H9 (cell line): ENCODE measurements at regions not wholly inside any gene's neighbourhood (a gene's known extent, or its start where the extent isn't known, plus 50 kb on each side); places are given as distances from the start of the nearest gene placed in this dataset.

Experiments used
- DNase-seq: peaks from one replicate; pipeline ENCODE4 v3.0.0-alpha.2; 2017
- H2AFZ ChIP-seq: one replicate; pipeline ENCODE4 v1.6.1; 2013; ENCODE audit warnings: mild to moderate bottlenecking, low read length, control low read depth, moderate library complexity
- H2AK5ac ChIP-seq: 2 replicates; pipeline ENCODE4 v1.6.1; 2013; ENCODE audit warnings: low read length, control low read depth, mixed read lengths; ENCODE audit not compliant: insufficient read length
- H2BK120ac ChIP-seq: one replicate; pipeline ENCODE4 v1.6.1; 2013; ENCODE audit warnings: low read depth, mild to moderate bottlenecking, low read length, control low read depth, inconsistent platforms; ENCODE audit not compliant: poor library complexity, severe bottlenecking
- H2BK12ac ChIP-seq: 2 replicates; pipeline ENCODE4 v1.6.1; 2013; ENCODE audit warnings: low read length, control low read depth, mixed read lengths, low read depth; ENCODE audit not compliant: insufficient read length
- H2BK15ac ChIP-seq: 2 replicates; pipeline ENCODE4 v1.6.1; 2013; ENCODE audit warnings: low read depth, low read length, control low read depth
- H2BK20ac ChIP-seq: one replicate; pipeline ENCODE4 v1.6.1; 2013; ENCODE audit warnings: low read depth, mild to moderate bottlenecking, low read length, control low read depth, inconsistent platforms; ENCODE audit not compliant: poor library complexity, severe bottlenecking
- H2BK5ac ChIP-seq: 2 replicates; pipeline ENCODE4 v1.6.1; 2013; ENCODE audit warnings: low read length, control low read depth, mixed read lengths; ENCODE audit not compliant: insufficient read length
- H3K14ac ChIP-seq: 2 replicates; pipeline ENCODE4 v1.6.1; 2013; ENCODE audit warnings: low read length, control low read depth; ENCODE audit not compliant: insufficient read depth
- H3K18ac ChIP-seq: 2 replicates; pipeline ENCODE4 v1.6.1; 2013; ENCODE audit warnings: low read depth, mild to moderate bottlenecking, mixed read lengths, low read length, control low read depth; ENCODE audit not compliant: insufficient read length
- H3K23ac ChIP-seq: 2 replicates; pipeline ENCODE4 v1.6.1; 2013; ENCODE audit warnings: low read length, control low read depth, mixed read lengths, low read depth; ENCODE audit not compliant: insufficient read length
- H3K23me2 ChIP-seq: 2 replicates; pipeline ENCODE4 v1.6.1; 2013; ENCODE audit warnings: low read depth, mild to moderate bottlenecking, mixed read lengths, low read length, control low read depth; ENCODE audit not compliant: insufficient read length, poor library complexity, severe bottlenecking
- H3K27ac ChIP-seq: 2 replicates; pipeline ENCODE4 v1.5.1; 2013; ENCODE audit warnings: low read length, control low read depth, mixed read lengths, low read depth; ENCODE audit not compliant: insufficient read length
- H3K27me3 ChIP-seq: 2 replicates; pipeline ENCODE4 v1.6.1; 2013; ENCODE audit warnings: low read length, control low read depth, inconsistent platforms; ENCODE audit not compliant: insufficient read depth
- H3K4ac ChIP-seq: 2 replicates; pipeline ENCODE4 v1.6.1; 2013; ENCODE audit warnings: low read depth, mild to moderate bottlenecking, control low read depth, inconsistent platforms, low read length, moderate library complexity
- H3K4me1 ChIP-seq: 2 replicates; pipeline ENCODE4 v1.6.1; 2013; ENCODE audit warnings: low read length, control low read depth, inconsistent platforms; ENCODE audit not compliant: insufficient read depth
- H3K4me2 ChIP-seq: 2 replicates; pipeline ENCODE4 v1.6.1; 2013; ENCODE audit warnings: low read length, control low read depth, mixed read lengths; ENCODE audit not compliant: insufficient read length, insufficient read depth
- H3K56ac ChIP-seq: 2 replicates; pipeline ENCODE4 v1.6.1; 2013; ENCODE audit warnings: low read depth, mild to moderate bottlenecking, mixed read lengths, low read length, control low read depth; ENCODE audit not compliant: insufficient read length
- H3K79me1 ChIP-seq: 2 replicates; pipeline ENCODE4 v1.6.1; 2013; ENCODE audit warnings: low read depth, mild to moderate bottlenecking, moderate library complexity, low read length, control low read depth, inconsistent platforms; ENCODE audit not compliant: insufficient read depth, poor library complexity, severe bottlenecking
- H3K79me2 ChIP-seq: 2 replicates; pipeline ENCODE4 v1.6.1; 2013; ENCODE audit warnings: low read length, control low read depth, inconsistent platforms; ENCODE audit not compliant: insufficient read depth
- H3K9ac ChIP-seq: 2 replicates; pipeline ENCODE4 v1.6.1; 2013; ENCODE audit warnings: low read length, control low read depth, mixed read lengths; ENCODE audit not compliant: insufficient read length; ENCODE audit errors: extremely low read depth
- H3K9me3 ChIP-seq: one replicate; pipeline ENCODE4 v1.6.1; 2013; ENCODE audit warnings: low read depth, low read length, inconsistent platforms; ENCODE audit not compliant: control insufficient read depth
- H3T11ph ChIP-seq: one replicate; pipeline ENCODE4 v1.6.1; 2013; ENCODE audit warnings: mild to moderate bottlenecking, low read length, control low read depth, inconsistent platforms
- H4K20me1 ChIP-seq: one replicate; pipeline ENCODE4 v1.6.1; 2013; ENCODE audit not compliant: control insufficient read depth, insufficient read length, insufficient read depth
- H4K5ac ChIP-seq: 2 replicates; pipeline ENCODE4 v1.6.1; 2013; ENCODE audit warnings: low read depth, mild to moderate bottlenecking, mixed read lengths, low read length, control low read depth; ENCODE audit not compliant: insufficient read length
- H4K8ac ChIP-seq: replicated peaks from 2 replicates; pipeline ENCODE4 v1.6.1; 2013; ENCODE audit warnings: low read length, control low read depth, mixed read lengths, low read depth; ENCODE audit not compliant: insufficient read length
- H4K91ac ChIP-seq: 2 replicates; pipeline ENCODE4 v1.6.1; 2013; ENCODE audit warnings: low read depth, mild to moderate bottlenecking, moderate library complexity, mixed read lengths, low read length, control low read depth; ENCODE audit not compliant: insufficient read length
- H3K27ac Mint-ChIP-seq, 3 experiments: 2 replicates in 2 of 3; 3 replicates in 1 of 3; pipeline ENCODE4 v1.8.0; 2020 to 2021; ENCODE audit warnings: mixed read lengths in 3 of 3, mild to moderate bottlenecking in 1 of 3, moderate library complexity in 1 of 3
- H3K27me3 Mint-ChIP-seq: 2 replicates; pipeline ENCODE4 v1.8.0; 2021; ENCODE audit warnings: low read depth, mild to moderate bottlenecking, moderate library complexity, mixed read lengths
- H3K36me3 Mint-ChIP-seq, 3 experiments: 2 replicates in 2 of 3; 3 replicates in 1 of 3; pipeline ENCODE4 v1.8.0; 2020 to 2021; ENCODE audit warnings: low read depth in 3 of 3, mixed read lengths in 3 of 3; ENCODE audit not compliant: insufficient read depth in 1 of 3
- H3K4me1 Mint-ChIP-seq, 2 experiments: 2 replicates each; pipeline ENCODE4 v1.8.0; 2020; ENCODE audit warnings: mixed read lengths in 2 of 2
- H3K4me3 Mint-ChIP-seq, 2 experiments: 2 replicates in 1 of 2; 3 replicates in 1 of 2; pipeline ENCODE4 v1.8.0; 2020 to 2021; ENCODE audit warnings: mild to moderate bottlenecking in 2 of 2, mixed read lengths in 2 of 2, moderate library complexity in 1 of 2
- H3K9me3 Mint-ChIP-seq, 2 experiments: 2 replicates in 1 of 2; 3 replicates in 1 of 2; pipeline ENCODE4 v1.8.0; 2020; ENCODE audit warnings: mild to moderate bottlenecking in 2 of 2, mixed read lengths in 2 of 2, moderate library complexity in 1 of 2
- CTCF ChIP-seq: fragments of 200-600 bp; sonication (generic); conservative IDR thresholded peaks from 3 replicates; pipeline ENCODE4 v1.8.0; 2021; ENCODE audit warnings: antibody characterized with exemption, mild to moderate bottlenecking
- WGBS: extraction: QIAGEN DNeasy Blood & Tissue Kit; methylation state at CpG from one replicate; pipeline ENCODE4 v1.1.7; 2013; ENCODE audit warnings: missing lambda C conversion rate, low lambda C conversion rate, mixed read lengths; ENCODE audit not compliant: insufficient read length; ENCODE audit errors: extremely low coverage; 5-methylcytosine and 5-hydroxymethylcytosine counted together

GRCh38 chr15:69592954-69593353 lies 140.3 kb downstream of the RPLP1 start:
- no peak overlapping the region for H4K91ac ChIP-seq
- Mint-ChIP-seq H3K27ac (no peak overlapping the region), H3K4me1 (peaks cover 6 to 16% of the 10 kb centered on the region in 2 experiments), H3K36me3 (no peaks in the 10 kb centered on the region), H3K4me3 (no peak overlapping the region), H3K27me3 (peaks cover 7% of the 10 kb centered on the region), H3K9me3 (no peaks in the 10 kb centered on the region)
- H2BK20ac ChIP-seq = no peak overlapping the region
- no peak overlapping the region for H3K4me2 ChIP-seq
- no peaks in the 10 kb centered on the region for H3K79me2 ChIP-seq
- H4K8ac ChIP-seq = no peak overlapping the region
- H3K23ac ChIP-seq = no peak overlapping the region
- no peak; the same call in 2 of the 3 replicates for TF ChIP-seq CTCF
- no peak overlapping the region for H2BK12ac ChIP-seq
- H3K18ac ChIP-seq = no peak overlapping the region
- no peak overlapping the region for H3K27ac ChIP-seq
- no peak overlapping the region for H2BK5ac ChIP-seq
- H3T11ph ChIP-seq = no peak overlapping the region
- no peaks in the 10 kb centered on the region for H3K4me1 ChIP-seq
- no peak overlapping the region for H3K4ac ChIP-seq
- no peak overlapping the region for H2BK15ac ChIP-seq
- no peak overlapping the region for H3K56ac ChIP-seq
- no peak overlapping the region for H4K5ac ChIP-seq
- H3K14ac ChIP-seq = no peak overlapping the region
- H2BK120ac ChIP-seq = no peak overlapping the region
- H3K23me2 ChIP-seq = no peaks in the 10 kb centered on the region
- H4K20me1 ChIP-seq = no peaks in the 10 kb centered on the region
- WGBS = no CpG with 5 or more reads among the region's 2 CpGs
- H3K9me3 ChIP-seq = no peaks in the 10 kb centered on the region
- H2AFZ ChIP-seq = no peak overlapping the region
- no peak overlapping the region for H2AK5ac ChIP-seq
- DNase-seq = no peak
- no peaks in the 10 kb centered on the region for H3K79me1 ChIP-seq
- no peaks in the 10 kb centered on the region for H3K27me3 ChIP-seq
- H3K9ac ChIP-seq = no peak overlapping the region
